ENCODE measurements at regions not wholly inside any gene's neighbourhood (a gene's known extent, or its start where the extent isn't known, plus 50 kb on each side); places are given as distances from the start of the nearest gene placed in this dataset.

DNA sequence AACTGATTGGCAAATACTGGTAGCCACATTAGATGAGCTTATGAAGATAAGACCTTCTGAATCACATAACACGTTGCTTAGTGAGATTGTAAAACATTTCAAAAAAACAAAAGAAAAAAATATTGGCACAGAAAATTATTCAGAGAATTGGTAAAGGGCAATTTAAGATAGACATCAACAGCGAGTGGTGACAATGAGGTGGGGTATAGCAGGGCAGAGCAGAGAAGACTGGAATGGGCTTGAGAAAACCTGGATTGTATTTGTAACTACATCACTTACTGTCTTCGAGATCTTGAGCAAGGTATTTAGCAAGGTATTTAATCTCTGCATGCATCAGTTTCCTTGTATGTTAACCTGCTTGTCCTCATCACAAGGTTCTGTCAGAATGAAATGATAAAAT lies 313.0 kb upstream of the MEIS1 start:
- TF ChIP-seq, protein P1, sequence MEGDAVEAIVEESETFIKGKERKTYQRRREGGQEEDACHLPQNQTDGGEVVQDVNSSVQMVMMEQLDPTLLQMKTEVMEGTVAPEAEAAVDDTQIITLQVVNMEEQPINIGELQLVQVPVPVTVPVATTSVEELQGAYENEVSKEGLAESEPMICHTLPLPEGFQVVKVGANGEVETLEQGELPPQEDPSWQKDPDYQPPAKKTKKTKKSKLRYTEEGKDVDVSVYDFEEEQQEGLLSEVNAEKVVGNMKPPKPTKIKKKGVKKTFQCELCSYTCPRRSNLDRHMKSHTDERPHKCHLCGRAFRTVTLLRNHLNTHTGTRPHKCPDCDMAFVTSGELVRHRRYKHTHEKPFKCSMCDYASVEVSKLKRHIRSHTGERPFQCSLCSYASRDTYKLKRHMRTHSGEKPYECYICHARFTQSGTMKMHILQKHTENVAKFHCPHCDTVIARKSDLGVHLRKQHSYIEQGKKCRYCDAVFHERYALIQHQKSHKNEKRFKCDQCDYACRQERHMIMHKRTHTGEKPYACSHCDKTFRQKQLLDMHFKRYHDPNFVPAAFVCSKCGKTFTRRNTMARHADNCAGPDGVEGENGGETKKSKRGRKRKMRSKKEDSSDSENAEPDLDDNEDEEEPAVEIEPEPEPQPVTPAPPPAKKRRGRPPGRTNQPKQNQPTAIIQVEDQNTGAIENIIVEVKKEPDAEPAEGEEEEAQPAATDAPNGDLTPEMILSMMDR (IDR thresholded peaks at IDR 0.05; ENCODE audit: low read depth, low read length, missing control alignments), result no peak
- DNase-seq, result no peak
- Histone ChIP-seq H3K36me3 (replicated peaks) (no peaks in the 10 kb centered on the region), H3K27ac (no peak overlapping the region), H3K4me3 (ENCODE audit: low read depth, low read length) (no peak overlapping the region), H3K27me3 (replicated peaks) (no peaks in the 10 kb centered on the region)
- in situ Hi-C loops (cut with HindIII; ENCODE audit: low pct_ligation_motif_present, low sequenced_read_pairs), result no loop called here

DNA sequence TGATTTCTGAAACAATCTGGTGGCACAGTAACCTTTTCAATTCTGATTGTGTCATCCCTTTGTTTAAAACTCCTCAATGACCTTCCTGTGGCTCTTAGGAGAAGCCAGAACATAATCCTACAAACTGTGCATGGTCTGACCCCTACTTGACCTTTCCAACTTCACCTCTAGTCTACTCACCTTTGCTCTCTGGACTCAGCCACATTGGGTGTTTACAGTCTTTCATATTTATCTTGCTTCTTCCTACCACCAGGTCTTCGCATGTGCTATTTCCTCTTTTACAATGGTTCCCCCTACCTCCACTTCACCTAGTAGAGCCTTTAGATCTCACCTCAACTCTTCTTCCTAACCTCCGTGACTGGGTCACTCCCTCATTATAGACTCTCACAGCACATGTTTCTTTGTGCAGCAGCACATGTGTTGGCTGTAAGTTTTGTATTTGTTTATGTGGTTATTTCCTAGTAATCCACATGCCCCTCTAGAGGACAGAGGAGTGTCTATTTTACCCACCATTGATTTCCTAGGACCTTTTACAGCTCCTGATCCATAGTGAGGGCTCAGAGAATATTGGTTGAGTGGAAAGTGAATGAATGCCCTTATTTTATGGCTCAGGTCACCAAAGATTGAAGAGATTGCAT lies 320.8 kb upstream of the MEIS1 start:
- no peaks in the 10 kb centered on the region for H3K36me3 ChIP-seq (replicated peaks)
- H3K27me3 ChIP-seq (replicated peaks), result no peaks in the 10 kb centered on the region
- H3K4me3 ChIP-seq (ENCODE audit: low read depth, low read length), result no peak overlapping the region
- H3K27ac ChIP-seq, result no peak overlapping the region
- in situ Hi-C loops (cut with HindIII; ENCODE audit: low pct_ligation_motif_present, low sequenced_read_pairs), result no loop called here
- no peak for DNase-seq
- TF ChIP-seq, protein P1 (IDR thresholded peaks at IDR 0.05; ENCODE audit: low read depth, low read length, missing control alignments), result no peak

DNA sequence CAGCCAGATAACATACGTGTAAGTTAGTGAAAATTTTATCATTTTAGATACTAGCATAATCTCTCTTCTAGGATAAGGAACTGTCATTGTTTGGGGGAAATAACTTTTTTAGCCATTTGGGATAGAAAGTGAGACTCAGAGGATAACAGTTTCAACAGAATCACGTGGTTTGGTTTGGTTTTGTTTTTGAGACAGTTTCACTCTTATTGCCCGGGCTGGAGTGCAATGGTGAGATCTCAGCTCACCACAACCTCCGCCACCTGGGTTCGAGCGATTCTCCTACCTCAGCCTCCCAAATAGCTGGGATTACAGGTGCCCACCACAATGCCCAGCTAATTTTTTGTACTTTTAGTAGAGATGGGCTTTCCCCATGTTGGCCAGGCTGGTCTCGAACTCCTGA lies 323.2 kb upstream of the MEIS1 start:
- H3K27ac ChIP-seq, result no peak overlapping the region
- H3K36me3 ChIP-seq (replicated peaks), result no peaks in the 10 kb centered on the region
- no peaks in the 10 kb centered on the region for H3K27me3 ChIP-seq (replicated peaks)
- in situ Hi-C loops (cut with HindIII; ENCODE audit: low pct_ligation_motif_present, low sequenced_read_pairs), result no loop called here
- TF ChIP-seq, protein P1 (IDR thresholded peaks at IDR 0.05; ENCODE audit: low read depth, low read length, missing control alignments), result no peak
- no peak overlapping the region for H3K4me3 ChIP-seq (ENCODE audit: low read depth, low read length)
- DNase-seq, result no peak

DNA sequence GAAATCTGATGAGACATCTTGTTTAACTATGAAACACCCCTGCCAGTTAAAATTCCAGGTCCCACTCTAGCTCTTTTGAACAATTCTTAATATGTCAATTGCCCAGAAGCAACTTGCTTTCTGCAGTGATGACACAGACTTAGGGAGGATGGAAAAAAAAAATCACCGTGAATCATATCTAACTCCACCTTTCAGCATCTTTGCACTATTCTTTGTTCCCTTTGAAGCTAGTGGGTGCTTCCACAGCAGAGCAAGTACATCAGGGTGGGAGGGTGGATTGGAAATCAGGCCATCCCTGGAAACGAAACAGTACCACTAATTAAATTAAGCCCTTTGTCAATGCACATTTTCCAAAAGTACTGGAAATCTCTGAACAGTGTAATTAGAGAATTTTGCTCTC lies 324.3 kb upstream of the MEIS1 start:
- H3K27ac ChIP-seq, result no peak overlapping the region
- TF ChIP-seq, protein P1 (IDR thresholded peaks at IDR 0.05; ENCODE audit: low read depth, low read length, missing control alignments), result no peak
- in situ Hi-C loops (cut with HindIII; ENCODE audit: low pct_ligation_motif_present, low sequenced_read_pairs), result no loop called here
- no peak for DNase-seq
- no peak overlapping the region for H3K4me3 ChIP-seq (ENCODE audit: low read depth, low read length)
- no peaks in the 10 kb centered on the region for H3K36me3 ChIP-seq (replicated peaks)
- no peaks in the 10 kb centered on the region for H3K27me3 ChIP-seq (replicated peaks)

DNA sequence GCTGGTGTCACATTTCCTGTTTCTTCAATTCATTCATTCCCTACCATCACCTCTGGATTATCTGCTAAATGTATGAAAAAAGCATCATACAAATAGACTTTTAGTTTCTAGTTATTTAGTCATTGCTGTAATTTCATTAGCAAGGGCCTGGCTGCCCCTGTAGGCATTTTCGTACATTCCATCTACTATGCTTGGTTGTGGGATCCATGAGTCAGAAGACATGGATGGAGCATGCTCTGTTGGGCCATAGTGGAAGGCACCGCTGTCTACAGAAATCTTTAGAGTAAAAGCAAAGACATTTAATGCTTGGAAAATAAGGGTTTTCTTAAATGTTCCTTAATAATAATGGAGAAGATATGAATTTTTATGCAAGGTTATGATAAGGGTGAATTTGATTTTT lies 324.8 kb upstream of the MEIS1 start:
- Histone ChIP-seq H3K27ac (no peak overlapping the region), H3K36me3 (replicated peaks) (no peaks in the 10 kb centered on the region), H3K27me3 (replicated peaks) (no peaks in the 10 kb centered on the region), H3K4me3 (ENCODE audit: low read depth, low read length) (no peak overlapping the region)
- DNase-seq, result no peak
- TF ChIP-seq, protein P1 (IDR thresholded peaks at IDR 0.05; ENCODE audit: low read depth, low read length, missing control alignments), result no peak
- in situ Hi-C loops (cut with HindIII; ENCODE audit: low pct_ligation_motif_present, low sequenced_read_pairs), result no loop called here

DNA sequence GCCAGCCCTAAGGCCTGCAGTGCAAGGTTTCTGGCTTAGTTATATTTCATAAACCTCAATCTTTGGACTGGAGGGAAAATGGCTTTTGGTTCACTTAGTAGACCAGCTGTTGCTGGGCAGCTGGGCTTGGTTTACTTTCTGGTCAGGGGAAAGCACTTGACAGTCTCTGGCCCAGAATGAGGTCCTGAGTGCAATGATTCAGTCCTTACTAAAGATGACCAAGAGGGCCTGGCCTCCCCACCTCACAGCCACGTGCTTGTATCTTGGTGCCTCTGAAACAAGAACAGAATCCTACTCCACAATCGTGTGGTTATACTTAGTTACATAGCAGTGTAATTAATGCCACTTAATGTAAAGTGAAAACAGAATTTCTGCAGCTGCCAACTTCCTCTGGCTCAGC lies 325.5 kb upstream of the MEIS1 start:
- Histone ChIP-seq H3K36me3 (replicated peaks) (no peaks in the 10 kb centered on the region), H3K27ac (no peak overlapping the region), H3K4me3 (ENCODE audit: low read depth, low read length) (no peak overlapping the region), H3K27me3 (replicated peaks) (no peaks in the 10 kb centered on the region)
- in situ Hi-C loops (cut with HindIII; ENCODE audit: low pct_ligation_motif_present, low sequenced_read_pairs), result no loop called here
- TF ChIP-seq, protein P1 (IDR thresholded peaks at IDR 0.05; ENCODE audit: low read depth, low read length, missing control alignments), result no peak
- DNase-seq, result no peak
